MM.1S (cell line): ENCODE measurements at regions not wholly inside any gene's neighbourhood (a gene's known extent, or its start where the extent isn't known, plus 50 kb on each side); places are given as distances from the start of the nearest gene placed in this dataset.

Source experiments
- CTCF ChIP-seq: fragments of 300-600 bp; sonication (generic); IDR thresholded peaks from 2 replicates; pipeline ENCODE4 v1.5.1; 2016; ENCODE audit warnings: antibody characterized with exemption, low read length, mixed read lengths
- EZH2 ChIP-seq: fragments of 300-600 bp; sonication (generic); optimal IDR thresholded peaks from 2 replicates; pipeline ENCODE3; 2017; ENCODE audit warnings: low read depth, mild to moderate bottlenecking, antibody characterized with exemption, low read length, mixed read lengths
- EZH2phosphoT487 ChIP-seq: fragments of 300-600 bp; sonication (generic); IDR thresholded peaks from 2 replicates; pipeline ENCODE4 v1.6.1; 2018; ENCODE audit warnings: antibody characterized with exemption, low read length

DNA sequence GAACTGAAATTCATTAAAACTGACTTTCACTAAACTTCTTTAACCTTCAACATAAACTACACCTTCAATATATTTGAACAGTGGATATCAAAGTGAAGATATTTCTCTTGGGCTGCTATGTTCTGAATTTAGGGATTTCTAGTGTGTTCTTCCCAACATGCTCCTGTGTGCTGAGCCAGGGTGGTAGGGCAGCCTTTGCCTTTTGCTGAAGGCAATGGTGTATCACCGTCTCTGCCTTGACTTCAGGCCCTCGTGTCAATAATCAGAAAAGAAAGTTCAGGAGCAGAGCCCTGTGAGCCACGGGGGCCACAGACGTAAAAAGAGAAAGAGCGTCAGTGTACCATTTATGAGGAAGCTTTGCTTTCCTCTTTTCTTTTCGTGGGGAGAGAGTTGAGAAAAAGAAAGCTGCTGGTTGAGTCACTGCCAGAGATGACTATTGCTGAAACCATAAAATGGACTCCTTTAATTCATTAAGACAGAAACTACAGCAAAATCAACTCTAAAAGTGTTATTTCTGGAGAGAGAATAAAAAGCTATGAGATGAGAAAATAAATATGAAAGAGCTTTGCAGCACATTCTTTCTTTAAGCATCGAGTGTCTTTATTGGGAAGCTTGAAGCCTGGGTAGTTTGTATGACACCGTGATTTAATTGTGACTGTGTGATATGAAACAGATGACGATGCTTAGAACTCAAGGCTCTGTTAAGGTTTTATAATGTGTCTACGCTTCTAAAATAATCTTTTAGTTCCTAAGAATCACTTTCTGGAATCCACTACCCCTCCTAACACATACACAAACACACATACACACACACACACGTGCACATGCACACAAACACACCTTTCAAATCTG is 271.8 kb upstream of the MTNR1B start:
- TF ChIP-seq CTCF (no peak), EZH2 (no peak), EZH2phosphoT487 (no peak)
